ENCODE measurements at regions not wholly inside any gene's neighbourhood (a gene's known extent, or its start where the extent isn't known, plus 50 kb on each side); places are given as distances from the start of the nearest gene placed in this dataset.

DNA sequence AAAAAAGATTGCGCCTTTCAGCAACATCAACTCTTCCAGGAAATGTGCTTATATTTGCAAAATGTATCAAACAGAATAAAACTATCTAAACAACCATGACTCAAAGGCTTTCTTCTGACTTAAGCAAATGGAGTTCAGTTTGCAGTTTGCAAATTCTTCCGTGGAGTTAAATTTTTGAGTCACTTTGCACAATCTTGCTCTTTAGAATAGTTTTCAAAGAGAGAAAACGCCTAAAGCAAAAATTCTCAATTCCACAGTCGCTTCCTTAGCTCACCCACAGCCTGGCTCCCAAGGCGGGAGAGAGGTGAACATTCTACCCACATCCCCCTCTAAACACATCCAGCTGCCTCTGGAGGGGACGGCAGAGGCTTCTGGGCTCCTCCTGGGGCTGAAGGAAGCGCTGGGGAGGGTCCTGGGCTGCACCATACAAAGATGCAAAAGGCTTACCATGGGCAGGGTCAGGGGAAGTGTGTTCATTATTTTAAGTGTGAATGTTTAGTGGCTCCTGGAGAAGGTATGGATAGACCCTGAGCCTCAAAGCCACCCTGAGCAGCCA, 1487.3 kb downstream of the TBC1D22A start:
- TF ChIP-seq EZH2 (IDR thresholded peaks at IDR 0.05; ENCODE audit: insufficient read depth, poor library complexity, severe bottlenecking) (no peak), EZH2phosphoT487 (IDR thresholded peaks at IDR 0.05; ENCODE audit: insufficient read depth, low read depth) (no peak)
